Neural progenitor cell (in vitro differentiated cells): ENCODE measurements at regions not wholly inside any gene's neighbourhood (a gene's known extent, or its start where the extent isn't known, plus 50 kb on each side); places are given as distances from the start of the nearest gene placed in this dataset.

Experiments
- DNase-seq: peaks from one replicate; pipeline ENCODE4 v3.0.0-alpha.2; 2016; ENCODE audit warnings: low spot score
- H2AFZ ChIP-seq: fragments of 200-600 bp; sonication (generic); replicated peaks from 2 replicates; pipeline ENCODE4 v1.6.1; 2016; ENCODE audit warnings: antibody characterized with exemption
- H3F3A ChIP-seq: fragments of 200-600 bp; sonication (generic); 2 replicates; pipeline ENCODE4 v1.6.1; 2016; ENCODE audit warnings: antibody characterized with exemption, low read depth
- H3K27ac ChIP-seq: fragments of 200-600 bp; sonication (generic); 2 replicates; pipeline ENCODE4 v1.5.1; 2016; ENCODE audit warnings: mild to moderate bottlenecking
- H3K27me3 ChIP-seq: fragments of 200-600 bp; sonication (generic); 2 replicates; pipeline ENCODE4 v1.6.1; 2016; ENCODE audit warnings: mild to moderate bottlenecking, moderate library complexity
- H3K36me3 ChIP-seq: fragments of 200-600 bp; sonication (generic); 2 replicates; pipeline ENCODE4 v1.5.1; 2016
- H3K4me1 ChIP-seq: fragments of 200-600 bp; sonication (generic); 2 replicates; pipeline ENCODE4 v1.6.1; 2016; ENCODE audit warnings: mixed run types
- H3K4me2 ChIP-seq: fragments of 200-600 bp; sonication (generic); 2 replicates; pipeline ENCODE4 v1.6.1; 2016
- H3K4me3 ChIP-seq: fragments of 200-600 bp; sonication (generic); 2 replicates; pipeline ENCODE4 v1.5.1; 2016
- H3K79me2 ChIP-seq: fragments of 200-600 bp; sonication (generic); 2 replicates; pipeline ENCODE4 v1.6.1; 2016; ENCODE audit warnings: low read depth
- H3K9ac ChIP-seq: fragments of 200-600 bp; sonication (generic); 2 replicates; pipeline ENCODE4 v1.6.1; 2016
- H3K9me3 ChIP-seq: fragments of 200-600 bp; sonication (generic); 2 replicates; pipeline ENCODE4 v1.5.1; 2016; ENCODE audit warnings: low read depth
- H4K20me1 ChIP-seq: fragments of 200-600 bp; sonication (generic); 2 replicates; pipeline ENCODE4 v1.6.1; 2016; ENCODE audit warnings: low read depth
- H3K27ac Mint-ChIP-seq: 3 replicates; pipeline ENCODE4 v1.8.0; 2021; ENCODE audit warnings: mixed read lengths
- H3K27me3 Mint-ChIP-seq: 2 replicates; pipeline ENCODE4 v1.8.0; 2022; ENCODE audit warnings: low read depth, mild to moderate bottlenecking, inconsistent platforms, moderate library complexity, mixed read lengths; ENCODE audit not compliant: insufficient read depth
- H3K36me3 Mint-ChIP-seq: 3 replicates; pipeline ENCODE4 v1.8.0; 2021; ENCODE audit warnings: mixed read lengths
- H3K4me1 Mint-ChIP-seq: 3 replicates; pipeline ENCODE4 v1.8.0; 2021; ENCODE audit warnings: mixed read lengths
- H3K4me3 Mint-ChIP-seq: 3 replicates; pipeline ENCODE4 v1.8.0; 2021; ENCODE audit warnings: mild to moderate bottlenecking, moderate library complexity, mixed read lengths
- H3K9me3 Mint-ChIP-seq: 3 replicates; pipeline ENCODE4 v1.8.0; 2020; ENCODE audit warnings: mixed read lengths
- CTCF ChIP-seq: fragments of 200-600 bp; sonication (generic); IDR thresholded peaks from 2 replicates; pipeline ENCODE4 v1.5.1; 2017; ENCODE audit warnings: antibody characterized with exemption, mild to moderate bottlenecking
- EZH2 ChIP-seq: fragments of 200-600 bp; sonication (generic); IDR thresholded peaks from 2 replicates; pipeline ENCODE4 v1.6.1; 2017; ENCODE audit warnings: antibody characterized with exemption, mild to moderate bottlenecking, moderate library complexity
- EZH2phosphoT487 ChIP-seq: fragments of 200-600 bp; sonication (generic); IDR thresholded peaks from 2 replicates; pipeline ENCODE4 v1.6.1; 2017; ENCODE audit warnings: antibody characterized with exemption

DNA sequence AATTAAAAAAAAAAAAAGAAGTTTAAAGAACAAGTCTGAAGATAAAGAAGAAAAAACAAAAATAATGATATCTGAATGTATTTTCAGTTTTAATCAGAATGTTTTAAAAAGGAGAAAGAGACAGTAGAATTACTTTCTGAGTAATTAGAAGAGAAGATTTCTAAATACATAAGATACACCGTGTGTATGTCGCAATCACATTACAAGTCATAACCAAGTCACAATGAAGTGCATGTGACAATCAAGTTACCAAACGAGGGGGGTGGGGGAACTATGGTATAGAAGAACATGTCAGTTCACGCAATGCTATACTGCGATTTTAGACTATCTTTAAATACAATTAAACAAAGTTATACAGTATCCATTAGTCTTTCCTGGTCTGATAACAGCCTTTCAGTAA lies 1464.1 kb upstream of the FLRT2 start:
- Histone ChIP-seq H3K4me2 (no peak overlapping the region), H3K4me1 (no peaks in the 10 kb centered on the region), H4K20me1 (no peaks in the 10 kb centered on the region), H3F3A (no peaks in the 10 kb centered on the region), H2AFZ (no peak overlapping the region), H3K9ac (no peak overlapping the region), H3K27ac (no peak overlapping the region), H3K36me3 (no peaks in the 10 kb centered on the region), H3K27me3 (no peaks in the 10 kb centered on the region), H3K9me3 (no peaks in the 10 kb centered on the region), H3K79me2 (no peaks in the 10 kb centered on the region), H3K4me3 (no peak overlapping the region)
- no peak for DNase-seq
- H3K4me1 Mint-ChIP-seq = peaks cover 7% of the 10 kb centered on the region
- TF ChIP-seq EZH2phosphoT487 = no peak
- TF ChIP-seq EZH2 = no peak
- TF ChIP-seq CTCF = no peak
- no peak overlapping the region for H3K27ac Mint-ChIP-seq
- no peaks in the 10 kb centered on the region for H3K9me3 Mint-ChIP-seq
- H3K27me3 Mint-ChIP-seq = no peaks in the 10 kb centered on the region
- H3K36me3 Mint-ChIP-seq = no peaks in the 10 kb centered on the region
- no peak overlapping the region for H3K4me3 Mint-ChIP-seq

- H3K4me3 Mint-ChIP-seq = no peak overlapping the region
- no peaks in the 10 kb centered on the region for H3K79me2 ChIP-seq
- no peak overlapping the region for H3K9ac ChIP-seq
- no peak overlapping the region for H3K4me2 ChIP-seq
- H3K4me1 Mint-ChIP-seq = peaks cover 7% of the 10 kb centered on the region
- H3K27me3 Mint-ChIP-seq = no peaks in the 10 kb centered on the region
- H3K9me3 ChIP-seq = no peaks in the 10 kb centered on the region
- no peaks in the 10 kb centered on the region for H3K36me3 ChIP-seq
- no peaks in the 10 kb centered on the region for H3K9me3 Mint-ChIP-seq
- H3K27me3 ChIP-seq = no peaks in the 10 kb centered on the region
- no peak overlapping the region for H3K4me3 ChIP-seq
- H3K27ac Mint-ChIP-seq = no peak overlapping the region
- no peak for DNase-seq
- no peak overlapping the region for H3K27ac ChIP-seq
- H3K36me3 Mint-ChIP-seq = no peaks in the 10 kb centered on the region
- TF ChIP-seq EZH2phosphoT487 (no peak), EZH2 (no peak), CTCF (no peak)
- H2AFZ ChIP-seq = no peak overlapping the region
- no peaks in the 10 kb centered on the region for H3K4me1 ChIP-seq
- H4K20me1 ChIP-seq = no peaks in the 10 kb centered on the region
- H3F3A ChIP-seq = no peaks in the 10 kb centered on the region
Measured at GRCh38 chr14:84068288-84068687, 1461.7 kb upstream of the FLRT2 start.

- no peaks in the 10 kb centered on the region for H3K9me3 Mint-ChIP-seq
- no peaks in the 10 kb centered on the region for H3K27me3 ChIP-seq
- no peaks in the 10 kb centered on the region for H3K36me3 ChIP-seq
- H3K4me1 ChIP-seq = no peaks in the 10 kb centered on the region
- H3K27ac ChIP-seq = no peak overlapping the region
- no peak overlapping the region for H3K27ac Mint-ChIP-seq
- H3K4me3 ChIP-seq = no peak overlapping the region
- no peak overlapping the region for H3K9ac ChIP-seq
- no peak overlapping the region for H2AFZ ChIP-seq
- H3K4me1 Mint-ChIP-seq = no peaks in the 10 kb centered on the region
- H3K27me3 Mint-ChIP-seq = no peaks in the 10 kb centered on the region
- H3K36me3 Mint-ChIP-seq = no peaks in the 10 kb centered on the region
- DNase-seq = no peak
- no peaks in the 10 kb centered on the region for H4K20me1 ChIP-seq
- no peaks in the 10 kb centered on the region for H3K79me2 ChIP-seq
- H3F3A ChIP-seq = no peaks in the 10 kb centered on the region
- no peak overlapping the region for H3K4me2 ChIP-seq
- no peak overlapping the region for H3K4me3 Mint-ChIP-seq
- no peak for TF ChIP-seq CTCF
- no peak for TF ChIP-seq EZH2phosphoT487
- TF ChIP-seq EZH2 = no peak
- H3K9me3 ChIP-seq = no peaks in the 10 kb centered on the region
Measured at GRCh38 chr14:84071061-84071460, 1458.9 kb upstream of the FLRT2 start.

- H3K4me3 Mint-ChIP-seq = no peak overlapping the region
- H3K4me1 Mint-ChIP-seq = no peaks in the 10 kb centered on the region
- H4K20me1 ChIP-seq = no peaks in the 10 kb centered on the region
- no peak overlapping the region for H3K4me3 ChIP-seq
- H2AFZ ChIP-seq = no peak overlapping the region
- H3K27me3 ChIP-seq = no peaks in the 10 kb centered on the region
- no peaks in the 10 kb centered on the region for H3K9me3 ChIP-seq
- H3K79me2 ChIP-seq = no peaks in the 10 kb centered on the region
- DNase-seq = no peak
- no peak overlapping the region for H3K27ac ChIP-seq
- no peak overlapping the region for H3K27ac Mint-ChIP-seq
- no peak overlapping the region for H3K9ac ChIP-seq
- H3K4me1 ChIP-seq = no peaks in the 10 kb centered on the region
- H3K36me3 ChIP-seq = no peaks in the 10 kb centered on the region
- H3K9me3 Mint-ChIP-seq = no peaks in the 10 kb centered on the region
- no peaks in the 10 kb centered on the region for H3F3A ChIP-seq
- TF ChIP-seq CTCF = no peak
- TF ChIP-seq EZH2phosphoT487 = no peak
- no peak for TF ChIP-seq EZH2
- no peaks in the 10 kb centered on the region for H3K36me3 Mint-ChIP-seq
- H3K4me2 ChIP-seq = no peak overlapping the region
- no peaks in the 10 kb centered on the region for H3K27me3 Mint-ChIP-seq
Measured at GRCh38 chr14:84074626-84075025, 1455.3 kb upstream of the FLRT2 start.
